ENCODE measurements at regions not wholly inside any gene's neighbourhood (a gene's known extent, or its start where the extent isn't known, plus 50 kb on each side); places are given as distances from the start of the nearest gene placed in this dataset.

DNA sequence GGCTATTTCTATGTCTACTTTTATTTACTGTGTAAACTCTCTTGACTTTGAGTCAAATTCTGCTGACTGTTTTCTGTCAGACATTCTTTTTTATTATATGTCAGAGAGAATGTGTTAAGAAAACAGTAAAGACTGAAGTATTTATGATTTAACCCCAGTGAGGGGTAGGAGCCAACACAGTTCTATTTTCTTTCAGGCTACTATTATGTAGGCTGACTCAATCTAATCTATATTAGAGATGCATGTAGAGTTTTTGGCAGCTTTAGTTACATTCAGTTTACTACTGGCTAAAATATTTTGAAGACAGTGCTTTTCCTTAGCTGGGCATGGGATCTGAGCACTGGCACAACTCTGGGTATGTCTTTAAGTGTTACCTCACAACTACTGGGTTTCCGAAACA lies 1108.0 kb downstream of the CDH11 start:
- H3K4me3 ChIP-seq (ENCODE audit: low read depth, low read length) = no peak overlapping the region
- no peak for DNase-seq (ENCODE audit: low read depth)
- TF ChIP-seq, protein P1, sequence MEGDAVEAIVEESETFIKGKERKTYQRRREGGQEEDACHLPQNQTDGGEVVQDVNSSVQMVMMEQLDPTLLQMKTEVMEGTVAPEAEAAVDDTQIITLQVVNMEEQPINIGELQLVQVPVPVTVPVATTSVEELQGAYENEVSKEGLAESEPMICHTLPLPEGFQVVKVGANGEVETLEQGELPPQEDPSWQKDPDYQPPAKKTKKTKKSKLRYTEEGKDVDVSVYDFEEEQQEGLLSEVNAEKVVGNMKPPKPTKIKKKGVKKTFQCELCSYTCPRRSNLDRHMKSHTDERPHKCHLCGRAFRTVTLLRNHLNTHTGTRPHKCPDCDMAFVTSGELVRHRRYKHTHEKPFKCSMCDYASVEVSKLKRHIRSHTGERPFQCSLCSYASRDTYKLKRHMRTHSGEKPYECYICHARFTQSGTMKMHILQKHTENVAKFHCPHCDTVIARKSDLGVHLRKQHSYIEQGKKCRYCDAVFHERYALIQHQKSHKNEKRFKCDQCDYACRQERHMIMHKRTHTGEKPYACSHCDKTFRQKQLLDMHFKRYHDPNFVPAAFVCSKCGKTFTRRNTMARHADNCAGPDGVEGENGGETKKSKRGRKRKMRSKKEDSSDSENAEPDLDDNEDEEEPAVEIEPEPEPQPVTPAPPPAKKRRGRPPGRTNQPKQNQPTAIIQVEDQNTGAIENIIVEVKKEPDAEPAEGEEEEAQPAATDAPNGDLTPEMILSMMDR (IDR thresholded peaks at IDR 0.05; ENCODE audit: insufficient read depth, low read depth, low read length) = no peak

DNA sequence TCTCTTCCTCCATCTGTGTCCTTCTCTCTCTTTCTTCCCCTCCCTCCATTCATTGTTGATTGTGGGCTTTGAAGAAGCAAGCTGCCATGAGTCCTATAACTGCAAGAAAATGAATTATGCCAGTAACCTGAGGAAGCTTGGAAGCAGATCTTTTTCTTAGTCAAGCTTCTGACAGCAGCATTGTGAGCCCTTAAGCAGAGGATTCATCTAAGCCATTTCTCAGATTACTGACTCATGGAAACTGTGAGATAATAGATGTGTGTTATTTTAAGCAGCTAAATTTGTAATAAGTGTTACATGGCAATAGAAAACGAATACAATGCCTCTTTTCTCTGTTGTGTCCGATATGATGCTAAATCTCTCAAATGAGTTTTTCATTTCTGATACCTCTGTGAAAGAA lies 1109.7 kb downstream of the CDH11 start:
- TF ChIP-seq, protein P1 (IDR thresholded peaks at IDR 0.05; ENCODE audit: insufficient read depth, low read depth, low read length) = no peak
- no peak for DNase-seq (ENCODE audit: low read depth)
- no peak overlapping the region for H3K4me3 ChIP-seq (ENCODE audit: low read depth, low read length)

DNA sequence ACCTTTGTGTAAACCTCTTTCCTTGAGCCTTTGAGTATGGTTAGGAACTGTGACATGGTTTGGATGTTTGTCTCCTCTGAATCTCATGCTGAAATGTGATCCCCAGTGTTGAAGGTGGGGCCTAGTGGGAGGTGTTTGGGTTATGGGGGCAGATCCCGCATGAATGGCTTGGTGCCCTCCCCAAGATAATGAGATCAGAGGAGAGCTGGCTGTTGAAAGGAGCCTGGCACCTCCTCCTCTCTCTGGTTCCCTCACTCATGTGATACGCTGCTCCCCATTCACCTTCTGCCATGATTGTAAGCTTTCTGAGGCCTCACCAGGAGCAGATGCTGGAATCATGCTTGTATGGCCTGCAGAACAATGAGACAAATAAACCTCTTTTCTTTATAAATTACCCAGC lies 1110.2 kb downstream of the CDH11 start:
- TF ChIP-seq, protein P1 (IDR thresholded peaks at IDR 0.05; ENCODE audit: insufficient read depth, low read depth, low read length) = no peak
- H3K4me3 ChIP-seq (ENCODE audit: low read depth, low read length) = no peak overlapping the region
- no peak for DNase-seq (ENCODE audit: low read depth)

DNA sequence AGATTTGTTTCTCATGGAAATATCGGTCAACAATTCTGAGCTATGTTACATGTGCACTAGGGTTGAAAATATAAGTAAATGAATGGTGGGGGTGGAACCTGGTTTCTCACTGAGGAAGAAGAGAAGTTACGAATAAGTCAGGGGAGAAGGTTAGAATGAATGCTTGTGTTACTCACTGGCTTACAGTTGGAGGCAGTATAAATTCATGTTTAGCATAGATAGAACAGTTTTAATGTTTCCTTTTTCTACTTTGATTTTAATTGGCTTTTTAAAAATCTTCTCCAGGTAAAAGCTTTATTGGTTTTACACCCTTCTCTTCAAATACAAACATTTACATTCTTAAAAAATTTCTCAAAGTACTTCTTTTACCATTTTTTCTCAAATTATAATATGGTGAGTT lies 1113.7 kb downstream of the CDH11 start:
- TF ChIP-seq, protein P1 (IDR thresholded peaks at IDR 0.05; ENCODE audit: insufficient read depth, low read depth, low read length) = no peak
- no peak for DNase-seq (ENCODE audit: low read depth)
- H3K4me3 ChIP-seq (ENCODE audit: low read depth, low read length) = no peak overlapping the region

DNA sequence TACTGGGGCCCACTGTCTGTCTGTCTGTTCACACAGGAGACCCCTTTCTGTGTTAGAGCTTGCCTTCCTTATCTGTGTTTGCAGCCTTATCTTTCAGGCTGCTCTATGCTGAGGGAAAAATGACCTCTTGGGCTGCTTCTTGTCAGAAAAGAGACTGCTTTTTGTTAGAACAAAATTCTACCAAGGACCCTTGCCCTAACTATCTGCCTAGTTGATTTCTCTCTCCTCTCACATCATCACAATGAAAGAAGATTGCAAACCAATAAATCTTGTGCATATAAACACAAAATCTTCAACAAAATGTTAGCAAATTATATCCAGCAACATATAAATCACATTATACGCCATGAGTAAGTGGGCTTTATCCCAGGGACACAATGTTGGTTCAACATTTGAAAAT lies 1117.7 kb downstream of the CDH11 start:
- TF ChIP-seq, protein P1 (IDR thresholded peaks at IDR 0.05; ENCODE audit: insufficient read depth, low read depth, low read length) = no peak
- DNase-seq (ENCODE audit: low read depth) = no peak
- H3K4me3 ChIP-seq (ENCODE audit: low read depth, low read length) = no peak overlapping the region

DNA sequence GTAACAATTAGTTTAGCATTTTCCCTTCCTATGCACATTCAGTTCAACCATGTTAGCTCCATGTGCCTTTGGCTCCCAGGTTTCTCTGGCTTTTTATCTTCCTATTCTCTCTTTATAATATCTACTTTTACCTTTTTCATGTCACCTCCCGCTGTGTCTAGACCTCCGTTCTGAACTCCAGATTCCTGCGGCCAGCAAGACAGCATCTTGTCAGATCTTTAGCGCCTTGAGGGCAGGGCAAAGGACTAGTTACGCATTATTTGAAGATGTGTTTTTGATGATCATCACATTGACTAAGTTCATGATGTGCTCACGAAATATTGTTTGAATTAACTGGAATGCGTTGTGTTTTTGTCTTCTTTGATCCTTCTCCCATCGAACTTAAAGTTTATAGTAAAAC lies 1126.8 kb downstream of the CDH11 start:
- no peak overlapping the region for H3K4me3 ChIP-seq (ENCODE audit: low read depth, low read length)
- TF ChIP-seq, protein P1 (IDR thresholded peaks at IDR 0.05; ENCODE audit: insufficient read depth, low read depth, low read length) = no peak
- no peak for DNase-seq (ENCODE audit: low read depth)

DNA sequence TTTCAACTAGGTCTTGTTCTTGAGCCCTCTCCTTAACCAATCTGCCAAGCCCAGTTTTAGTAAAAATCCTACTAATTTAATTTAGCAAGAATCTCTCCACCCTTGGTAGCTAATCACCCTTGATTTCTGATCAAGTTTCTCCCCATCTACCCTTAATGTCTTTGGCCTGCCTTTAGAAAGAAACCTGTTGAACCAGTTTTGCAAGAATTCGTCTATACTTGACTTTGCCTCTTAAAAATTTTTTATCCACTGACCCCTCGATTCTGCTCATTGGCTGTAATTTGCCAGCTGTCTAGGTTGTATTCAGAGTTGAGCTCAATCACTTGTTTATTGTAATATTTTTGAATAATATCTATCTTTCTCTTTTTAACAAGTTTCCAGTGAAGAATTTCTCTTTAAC lies 1138.5 kb downstream of the CDH11 start:
- H3K4me3 ChIP-seq (ENCODE audit: low read depth, low read length) = no peak overlapping the region
- DNase-seq (ENCODE audit: low read depth) = no peak
- TF ChIP-seq, protein P1 (IDR thresholded peaks at IDR 0.05; ENCODE audit: insufficient read depth, low read depth, low read length) = no peak

Data from fibroblast of villous mesenchyme (primary cell).